ENCODE measurements at regions not wholly inside any gene's neighbourhood (a gene's known extent, or its start where the extent isn't known, plus 50 kb on each side); places are given as distances from the start of the nearest gene placed in this dataset.

DNA sequence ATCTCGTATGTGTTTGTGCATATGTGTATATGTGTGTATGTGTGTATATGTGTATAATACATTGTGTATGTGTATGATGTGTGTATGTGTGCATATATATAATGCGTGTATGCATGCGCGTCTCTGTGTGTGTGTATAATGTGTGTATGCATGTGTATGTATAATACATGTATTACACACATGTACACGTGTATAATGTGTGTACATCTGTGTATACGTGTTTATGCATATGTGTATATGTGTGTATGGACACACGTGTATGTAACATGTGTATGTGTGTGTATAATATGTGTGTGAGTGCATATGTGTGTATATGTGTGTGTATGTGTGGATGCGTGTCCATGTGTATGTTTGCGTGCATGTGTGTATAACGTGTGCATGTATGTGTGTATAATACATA, 433.7 kb upstream of the RBFOX1 start:
- intact Hi-C loops (cut with micrococcal nuclease) (no loop called here), dilution Hi-C loops (cut with MboI; ENCODE audit: extremely low pct_ligation_motif_present, low sequenced_read_pairs) (no loop called here)
- Histone ChIP-seq H3K27ac (ENCODE audit: insufficient read depth, low read depth, low read length) (no peak overlapping the region), H3K9ac (replicated peaks; ENCODE audit: extremely low read depth, insufficient read depth, low read length) (no peak overlapping the region), H3K4me2 (ENCODE audit: insufficient read depth, low read length) (no peak overlapping the region), H3K9me3 (replicated peaks; ENCODE audit: control insufficient read depth, insufficient read depth, low read length) (peaks cover 10% of the 10 kb centered on the region), H4K20me1 (replicated peaks; ENCODE audit: control insufficient read depth, extremely low read depth, insufficient read depth, low read length) (no peaks in the 10 kb centered on the region), H3K79me2 (ENCODE audit: control insufficient read depth, insufficient read depth, low read length) (no peaks in the 10 kb centered on the region), H3K27me3 (ENCODE audit: control insufficient read depth in 2 of 2, insufficient read depth in 2 of 2, low read length in 2 of 2) (no peaks in the 10 kb centered on the region), H3K9me1 (replicated peaks; ENCODE audit: control insufficient read depth, extremely low read depth, insufficient read depth, low read length) (no peaks in the 10 kb centered on the region), H2AFZ (ENCODE audit: low read depth, low read length) (no peak overlapping the region), H3K4me1 (ENCODE audit: control insufficient read depth, extremely low read depth, insufficient read depth, low read length) (no peaks in the 10 kb centered on the region), H3K4me3 (replicated peaks in 1 of 3; ENCODE audit: insufficient read depth in 1 of 3, low read depth in 1 of 3, low read length in 3 of 3) (no peak overlapping the region), H3K36me3 (ENCODE audit: control insufficient read depth in 2 of 2, extremely low read depth in 1 of 2, insufficient read depth in 2 of 2, low read length in 2 of 2) (no peaks in the 10 kb centered on the region)
- DNase-seq (ENCODE audit: low read depth, low spot score) (no peak), FAIRE-seq (no peak)
- POLR2A ChIA-PET, result no interaction called here
- TF ChIP-seq, protein P1, sequence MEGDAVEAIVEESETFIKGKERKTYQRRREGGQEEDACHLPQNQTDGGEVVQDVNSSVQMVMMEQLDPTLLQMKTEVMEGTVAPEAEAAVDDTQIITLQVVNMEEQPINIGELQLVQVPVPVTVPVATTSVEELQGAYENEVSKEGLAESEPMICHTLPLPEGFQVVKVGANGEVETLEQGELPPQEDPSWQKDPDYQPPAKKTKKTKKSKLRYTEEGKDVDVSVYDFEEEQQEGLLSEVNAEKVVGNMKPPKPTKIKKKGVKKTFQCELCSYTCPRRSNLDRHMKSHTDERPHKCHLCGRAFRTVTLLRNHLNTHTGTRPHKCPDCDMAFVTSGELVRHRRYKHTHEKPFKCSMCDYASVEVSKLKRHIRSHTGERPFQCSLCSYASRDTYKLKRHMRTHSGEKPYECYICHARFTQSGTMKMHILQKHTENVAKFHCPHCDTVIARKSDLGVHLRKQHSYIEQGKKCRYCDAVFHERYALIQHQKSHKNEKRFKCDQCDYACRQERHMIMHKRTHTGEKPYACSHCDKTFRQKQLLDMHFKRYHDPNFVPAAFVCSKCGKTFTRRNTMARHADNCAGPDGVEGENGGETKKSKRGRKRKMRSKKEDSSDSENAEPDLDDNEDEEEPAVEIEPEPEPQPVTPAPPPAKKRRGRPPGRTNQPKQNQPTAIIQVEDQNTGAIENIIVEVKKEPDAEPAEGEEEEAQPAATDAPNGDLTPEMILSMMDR (IDR thresholded peaks at IDR 0.05; ENCODE audit: extremely low read depth in 1 of 2, insufficient read depth in 1 of 2, low read depth in 1 of 2, low read length in 2 of 2), result no peak
- TF ChIP-seq FOS (IDR thresholded peaks at IDR 0.05; ENCODE audit: borderline replicate concordance, insufficient read depth, low read length), result no peak
- no peak for TF ChIP-seq JUN (IDR thresholded peaks at IDR 0.05; ENCODE audit: borderline replicate concordance, insufficient read depth, insufficient read length, low read depth)
- TF ChIP-seq GATA2 (IDR thresholded peaks at IDR 0.05; ENCODE audit: insufficient read depth, insufficient read length, low read depth, low read length), result no peak
- no peak for TF ChIP-seq POLR2A (IDR thresholded peaks at IDR 0.05; ENCODE audit: low read depth, low read length)
- TF ChIP-seq, protein P2, sequence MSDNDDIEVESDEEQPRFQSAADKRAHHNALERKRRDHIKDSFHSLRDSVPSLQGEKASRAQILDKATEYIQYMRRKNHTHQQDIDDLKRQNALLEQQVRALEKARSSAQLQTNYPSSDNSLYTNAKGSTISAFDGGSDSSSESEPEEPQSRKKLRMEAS (IDR thresholded peaks at IDR 0.05; ENCODE audit: insufficient read depth, insufficient read length), result no peak
- TF ChIP-seq MYC (IDR thresholded peaks at IDR 0.05; ENCODE audit: low read depth, low read length), result no peak
- TF ChIP-seq POLR2AphosphoS5 (IDR thresholded peaks at IDR 0.05; ENCODE audit: insufficient read depth, low read depth, low read length), result no peak
- TF ChIP-seq EZH2 (IDR thresholded peaks at IDR 0.05; ENCODE audit: borderline replicate concordance, low read depth, low read length, severe bottlenecking), result no peak
- CTCF ChIA-PET, result no interaction called here
- no TSS peak for BruUV-seq (replicated peaks)
